GM18951 (cell line): ENCODE measurements at regions not wholly inside any gene's neighbourhood (a gene's known extent, or its start where the extent isn't known, plus 50 kb on each side); places are given as distances from the start of the nearest gene placed in this dataset.

Source experiments
- POLR2A ChIP-seq: IDR thresholded peaks from 4 replicates; pipeline ENCODE4 v1.6.1; 2011; ENCODE audit warnings: mild to moderate bottlenecking; ENCODE audit not compliant: insufficient read length, insufficient read depth; ENCODE audit errors: extremely low read depth
- in situ Hi-C: fragments of 300-500 bp; cut with MboI; formaldehyde crosslinking; loops from one replicate; pipeline ENCODE4 v1.12.0; 2022; ENCODE audit warnings: low sequenced_read_pairs, mixed read lengths, inconsistent platforms; ENCODE audit not compliant: unreplicated experiment

DNA sequence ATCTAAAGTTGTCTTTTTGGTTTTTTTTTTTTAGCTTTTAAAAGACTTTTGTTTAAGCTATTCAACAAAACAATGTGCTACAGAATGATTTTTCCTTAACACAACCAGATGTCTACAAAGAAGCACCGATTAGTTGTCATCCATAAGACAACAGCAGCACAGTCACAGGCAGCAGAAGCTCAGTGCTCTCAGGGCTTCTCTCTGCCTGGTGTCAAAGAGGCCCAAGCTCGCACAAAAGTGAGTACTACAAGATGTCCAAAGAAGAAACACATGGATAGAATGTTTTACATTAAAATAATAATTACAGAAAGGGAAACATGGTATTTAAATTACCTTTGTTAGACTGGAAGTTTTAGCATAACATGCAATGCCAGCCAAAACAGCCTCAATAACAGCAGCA, 81.6 kb downstream of the DNAAF9 start:
- in situ Hi-C loops = no loop called here
- TF ChIP-seq POLR2A = no peak

DNA sequence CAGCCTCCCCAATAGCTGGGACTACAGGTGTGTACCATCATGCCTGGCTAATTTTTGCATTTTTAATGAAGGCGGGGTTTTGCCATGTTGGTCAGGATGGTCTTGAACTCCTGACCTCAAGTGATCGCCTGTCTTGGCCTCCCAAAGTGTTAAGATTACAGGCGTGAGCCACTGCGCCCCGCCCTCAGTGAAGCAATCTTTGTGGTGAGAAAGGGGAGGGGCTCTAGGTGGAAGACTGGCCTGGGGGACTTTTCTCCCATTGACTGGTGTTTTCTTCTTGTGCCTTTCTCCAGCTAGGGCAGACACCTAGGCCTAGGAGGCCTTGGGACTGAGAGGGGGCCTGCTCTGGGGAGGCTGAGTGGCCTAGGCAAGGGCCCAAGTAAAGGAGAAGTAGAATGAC, 84.1 kb downstream of the DNAAF9 start:
- in situ Hi-C loops = loop anchor here (25.0 kb wide), 1 partner anchor 261 kb away; the partner anchor contains the start of gene OXT
- no peak for TF ChIP-seq POLR2A

DNA sequence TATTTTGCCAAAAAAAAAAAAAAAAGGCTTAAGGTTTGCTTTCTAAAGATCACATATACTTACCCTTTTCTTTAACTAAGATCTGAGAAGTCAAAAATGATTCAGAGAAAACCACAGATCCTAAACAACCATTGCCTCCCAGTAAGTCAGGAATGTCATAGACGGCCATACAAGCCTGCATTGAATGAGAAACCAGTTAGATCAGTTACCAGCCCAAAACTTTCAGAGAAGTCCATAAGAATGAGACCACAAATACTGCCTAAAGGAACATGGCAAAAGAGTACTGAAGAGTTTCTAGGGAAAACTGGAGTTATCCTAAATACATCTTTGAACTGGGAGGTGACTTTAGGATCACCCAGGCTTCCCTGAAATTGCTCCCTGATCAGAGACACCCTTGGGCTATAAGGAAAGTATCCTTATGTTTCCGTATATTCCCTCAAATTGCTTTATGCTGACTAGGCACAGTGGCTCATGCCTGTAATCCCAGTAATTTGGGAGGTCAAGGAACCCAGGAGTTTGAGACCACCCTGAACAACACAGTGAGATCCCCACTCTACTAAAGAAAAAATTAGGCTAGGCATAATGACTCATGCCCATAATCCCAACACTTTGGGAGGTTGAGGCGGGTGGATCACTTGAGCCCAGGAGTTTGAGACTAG, 79.4 kb upstream of the SLC4A11 start:
- in situ Hi-C loops = loop anchor here (25.0 kb wide), 1 partner anchor 256 kb away; the partner anchor contains the start of gene OXT
- TF ChIP-seq POLR2A = no peak

DNA sequence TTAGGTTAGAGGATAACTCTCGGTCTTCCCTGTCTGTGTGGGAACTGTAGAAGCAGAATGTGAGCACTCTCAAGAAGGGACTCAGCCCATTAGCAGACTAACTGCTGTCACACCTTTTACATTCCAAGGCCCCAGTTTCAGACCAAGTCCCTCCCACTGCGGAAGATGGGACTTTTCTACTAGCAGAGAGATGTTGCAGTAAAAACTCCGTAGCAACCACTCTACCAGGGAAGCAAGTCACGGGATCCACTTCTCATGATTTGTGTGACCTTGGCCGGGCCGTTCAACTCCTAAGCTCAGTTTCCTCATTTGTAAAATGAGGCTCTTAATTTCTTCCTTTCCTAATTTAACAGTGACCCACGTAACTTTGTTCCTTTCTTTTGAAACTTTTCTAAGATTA, 77.1 kb upstream of the SLC4A11 start:
- TF ChIP-seq POLR2A = no peak
- in situ Hi-C loops = loop anchor here (25.0 kb wide), 1 partner anchor 254 kb away; the partner anchor contains the start of gene OXT

DNA sequence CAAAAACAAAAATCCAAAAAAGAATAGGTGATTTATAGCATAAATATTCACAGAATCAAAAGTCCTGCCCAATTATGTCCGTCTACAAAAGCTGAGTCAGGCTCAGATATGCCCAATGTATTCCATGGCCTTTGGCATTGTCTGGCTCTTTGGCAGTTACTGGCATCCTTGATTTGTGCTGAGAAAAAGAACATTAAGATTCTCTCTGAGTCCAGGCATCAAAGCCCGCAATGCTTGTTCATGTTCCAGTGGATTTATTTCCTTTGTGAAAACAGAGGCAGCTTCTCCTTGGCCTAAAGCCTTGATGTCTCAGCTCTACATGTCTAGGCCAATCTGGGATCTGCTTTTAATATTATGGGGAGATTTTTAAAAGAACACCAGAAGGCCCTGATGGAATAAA, 76.1 kb upstream of the SLC4A11 start:
- in situ Hi-C loops = loop anchor here (25.0 kb wide), 1 partner anchor 253 kb away; the partner anchor contains the start of gene OXT
- no peak for TF ChIP-seq POLR2A

DNA sequence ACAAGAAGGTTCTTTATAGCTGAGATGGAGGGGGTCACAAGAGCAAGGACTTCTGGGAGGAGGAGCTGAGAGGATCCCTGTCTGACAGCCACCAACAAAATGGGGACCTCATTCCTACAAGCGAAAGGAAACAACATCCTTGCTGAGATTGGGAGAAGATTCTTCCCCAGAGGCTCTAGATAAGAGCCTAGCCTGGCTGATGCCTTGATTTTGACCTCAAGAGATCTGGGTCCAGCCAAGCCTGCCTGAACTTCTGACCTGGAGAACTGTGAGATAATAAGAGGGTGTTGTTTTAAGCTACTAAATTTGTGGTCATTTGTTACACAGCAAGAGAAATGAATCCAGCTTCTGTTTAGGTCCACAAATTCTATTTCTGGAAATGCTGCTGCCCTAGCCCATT, 75.4 kb upstream of the SLC4A11 start:
- in situ Hi-C loops = loop anchor here (25.0 kb wide), 1 partner anchor 252 kb away; the partner anchor contains the start of gene OXT
- TF ChIP-seq POLR2A = no peak

DNA sequence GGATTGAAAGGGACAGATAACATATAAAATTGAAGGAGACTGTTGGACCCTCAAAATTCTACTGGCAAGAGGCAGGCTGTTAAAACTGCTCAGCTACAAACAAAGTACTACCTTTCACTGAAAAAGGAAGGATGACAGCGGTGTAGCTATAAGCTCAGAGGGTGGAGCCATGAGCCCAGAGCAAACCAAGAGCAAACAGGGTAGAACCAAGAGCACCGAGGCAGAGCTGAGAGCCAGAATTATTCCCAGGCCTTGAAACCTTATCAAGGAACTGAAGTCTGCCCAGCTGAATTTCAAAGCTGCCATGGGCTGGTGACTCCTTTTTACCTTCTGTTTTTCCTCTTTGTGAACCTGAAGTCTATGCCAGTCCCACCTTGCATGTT, 74.7 kb upstream of the SLC4A11 start:
- in situ Hi-C loops = loop anchor here (25.0 kb wide), 1 partner anchor 251 kb away; the partner anchor contains the start of gene OXT
- no peak for TF ChIP-seq POLR2A

DNA sequence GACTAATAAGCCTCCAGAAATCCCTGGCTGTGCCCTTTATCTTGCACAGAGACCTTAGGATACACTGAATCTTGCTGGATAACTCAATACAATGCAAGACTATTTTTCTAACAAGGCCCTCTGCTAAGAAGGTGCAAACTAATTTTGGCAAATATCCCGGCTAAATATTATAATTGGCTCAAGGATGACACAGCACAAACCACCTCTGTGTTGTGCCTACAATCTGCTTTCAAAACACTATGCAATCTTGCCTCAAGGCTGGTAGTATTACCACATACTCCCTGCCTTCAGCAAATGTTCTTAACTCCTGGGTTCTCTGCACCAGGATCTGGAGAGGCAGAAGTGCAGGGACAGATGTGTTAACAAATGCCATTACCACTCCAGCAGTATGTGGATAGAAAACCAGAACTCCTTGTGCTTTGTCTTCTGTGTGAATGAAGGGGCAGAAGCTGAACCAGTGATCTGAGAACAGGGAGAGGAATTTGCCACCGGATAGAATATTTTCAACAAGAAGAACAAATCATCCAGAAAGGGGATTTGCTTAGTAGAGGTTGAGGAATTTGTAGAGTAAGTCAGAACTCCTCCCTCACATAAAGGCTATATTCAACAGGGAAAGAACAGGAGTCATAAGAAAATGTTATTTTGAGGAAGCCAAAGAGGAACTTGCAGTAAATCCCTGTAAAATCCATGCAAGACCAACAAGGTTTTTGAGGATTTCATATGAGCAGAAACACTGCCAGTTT, 74.1 kb upstream of the SLC4A11 start:
- TF ChIP-seq POLR2A = no peak
- in situ Hi-C loops = loop anchor here (25.0 kb wide), 1 partner anchor 251 kb away; the partner anchor contains the start of gene OXT

DNA sequence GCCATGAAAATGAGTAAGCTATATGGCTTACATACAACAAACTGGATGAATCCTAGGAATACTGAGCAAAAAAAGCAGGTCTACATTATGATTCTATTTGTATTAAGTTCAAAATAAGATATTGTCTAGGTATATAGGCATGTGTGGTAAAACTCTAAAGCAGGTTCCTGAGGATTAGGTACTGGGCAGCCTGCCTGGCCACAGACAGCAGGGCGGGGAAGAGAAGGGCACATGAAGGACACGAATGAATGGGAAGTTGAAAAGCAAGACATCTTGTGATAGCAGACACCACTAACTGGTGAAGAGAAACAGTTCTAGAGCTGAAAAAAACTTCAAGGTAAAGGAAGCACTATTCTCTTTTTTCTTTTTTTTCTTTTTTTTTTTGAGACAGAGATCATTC, 72.6 kb upstream of the SLC4A11 start:
- in situ Hi-C loops = loop anchor here (25.0 kb wide), 1 partner anchor 249 kb away; the partner anchor contains the start of gene OXT
- no peak for TF ChIP-seq POLR2A

DNA sequence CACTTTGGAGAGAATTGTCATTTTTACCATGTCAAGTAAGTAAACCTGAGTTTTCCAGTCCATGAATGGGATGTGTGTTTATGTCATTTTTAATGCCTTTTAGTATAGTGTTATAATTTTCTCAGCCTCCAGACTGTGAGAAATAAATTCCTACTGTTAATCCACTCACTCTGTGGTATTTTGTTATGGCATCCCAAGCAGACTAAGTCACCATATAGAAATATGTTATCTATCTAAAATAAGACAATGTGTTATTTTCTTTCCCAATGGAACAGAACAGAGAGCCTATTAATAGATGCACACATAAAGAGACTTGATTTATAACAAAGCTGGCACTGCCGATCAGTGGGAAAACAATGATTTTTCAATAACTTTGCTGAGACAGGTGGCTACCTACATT, 70.2 kb upstream of the SLC4A11 start:
- TF ChIP-seq POLR2A = no peak
- in situ Hi-C loops = loop anchor here (25.0 kb wide), 1 partner anchor 247 kb away; the partner anchor contains the start of gene OXT

DNA sequence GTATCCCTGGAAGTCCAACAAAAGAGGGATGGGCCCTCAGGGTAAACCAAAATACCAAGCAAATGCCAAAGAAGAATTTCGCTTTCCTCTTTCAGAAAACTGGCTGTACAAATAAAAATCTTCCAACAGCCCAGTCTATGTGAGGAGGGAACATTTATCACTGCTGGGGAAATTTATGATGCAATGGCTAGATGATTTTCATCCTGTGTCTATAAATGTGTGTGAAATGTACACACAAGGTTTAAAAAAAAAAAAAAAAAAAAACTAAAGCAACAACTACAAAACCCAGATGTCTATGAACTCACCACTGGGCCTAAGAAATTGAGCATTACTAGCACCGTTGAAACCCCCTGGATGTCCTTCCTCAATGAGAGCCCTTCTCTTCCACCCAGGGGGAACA, 68.7 kb upstream of the SLC4A11 start:
- TF ChIP-seq POLR2A = no peak
- in situ Hi-C loops = loop anchor here (25.0 kb wide), 1 partner anchor 245 kb away; the partner anchor contains the start of gene OXT

DNA sequence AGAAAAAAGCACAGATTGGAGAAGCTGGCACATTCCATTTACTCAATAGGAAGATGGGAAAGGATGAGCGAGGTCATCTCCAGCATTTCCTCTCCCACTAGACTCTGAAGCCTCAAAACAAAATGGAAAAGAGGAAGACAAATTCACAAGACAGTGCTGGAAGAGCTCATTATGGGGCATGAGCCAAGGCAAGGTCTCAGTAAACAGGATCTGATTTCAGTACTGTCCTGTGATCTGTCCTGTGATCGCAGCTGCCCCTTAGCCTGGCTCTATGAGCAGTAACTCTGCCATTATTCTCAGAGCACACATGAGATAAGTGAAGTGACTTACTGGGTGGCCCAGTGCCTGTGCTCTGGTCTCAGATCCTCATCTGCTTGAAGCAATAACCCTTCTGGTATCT, 68.1 kb upstream of the SLC4A11 start:
- in situ Hi-C loops = loop anchor here (25.0 kb wide), 1 partner anchor 245 kb away; the partner anchor contains the start of gene OXT
- TF ChIP-seq POLR2A = no peak

DNA sequence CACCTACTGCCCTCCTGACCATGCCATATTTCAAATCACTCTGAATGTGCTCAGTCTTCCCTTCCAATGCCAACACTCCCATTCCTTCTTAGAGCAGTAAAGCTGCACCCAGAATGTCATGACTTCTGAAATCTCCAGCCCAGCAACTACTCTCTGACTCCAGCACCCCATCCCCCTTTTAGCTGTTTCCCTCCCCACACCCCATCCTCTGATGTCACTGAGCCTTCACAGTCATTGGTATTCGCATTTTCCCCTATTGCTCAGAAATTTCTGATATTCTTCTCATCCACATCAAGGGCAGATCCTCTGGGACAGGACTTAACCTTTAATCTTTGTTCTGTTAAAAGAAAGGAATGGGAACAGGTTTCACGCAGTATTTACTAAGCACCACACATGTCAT, 67.1 kb upstream of the SLC4A11 start:
- in situ Hi-C loops = loop anchor here (25.0 kb wide), 1 partner anchor 244 kb away; the partner anchor contains the start of gene OXT
- TF ChIP-seq POLR2A = no peak

DNA sequence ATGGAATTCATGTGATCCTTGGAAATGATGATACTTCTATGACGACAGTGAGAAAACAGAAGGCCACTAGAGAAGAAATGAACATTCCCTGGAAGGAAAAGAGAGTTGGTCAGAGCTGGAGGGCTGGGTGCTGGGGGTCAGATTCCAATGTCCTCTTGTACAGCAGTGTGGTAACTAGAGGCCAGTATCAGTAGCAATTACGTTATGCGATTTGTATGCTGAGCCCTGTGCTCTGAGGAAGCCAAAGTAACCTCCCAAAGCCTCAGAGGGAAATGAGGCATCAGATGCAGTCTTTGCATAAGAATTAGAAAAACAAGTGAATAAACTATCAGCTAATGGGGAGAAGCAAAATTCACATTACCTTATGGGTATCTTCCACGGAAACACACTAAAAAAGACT, 65.5 kb upstream of the SLC4A11 start:
- no peak for TF ChIP-seq POLR2A
- in situ Hi-C loops = loop anchor here (25.0 kb wide), 1 partner anchor 242 kb away; the partner anchor contains the start of gene OXT

DNA sequence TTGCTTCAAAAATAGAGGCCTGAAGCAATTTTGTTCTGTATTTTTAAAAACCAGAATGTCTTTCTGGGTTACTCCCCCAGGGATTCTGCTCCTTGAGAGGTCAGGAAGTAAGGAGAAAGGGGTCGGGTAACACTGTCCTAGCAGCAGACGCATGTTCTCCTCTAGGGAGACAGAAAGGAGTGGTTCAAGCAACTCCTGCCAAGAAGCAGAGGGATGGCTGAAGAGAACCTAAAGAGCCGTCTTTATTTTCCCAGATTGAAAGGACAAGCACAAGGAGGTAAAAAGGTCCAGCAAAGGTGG, 58.0 kb upstream of the SLC4A11 start:
- in situ Hi-C loops = no loop called here
- no peak for TF ChIP-seq POLR2A
